ENCODE measurements at regions not wholly inside any gene's neighbourhood (a gene's known extent, or its start where the extent isn't known, plus 50 kb on each side); places are given as distances from the start of the nearest gene placed in this dataset.
A peak's percentile ranks its signal among the peaks of the same experiment; 100 is the strongest.

- no peaks in the 10 kb centered on the region for H3K79me2 ChIP-seq (ENCODE audit: control insufficient read depth, insufficient read depth, low read length, poor library complexity)
- no peaks in the 10 kb centered on the region for H3K9me3 ChIP-seq (ENCODE audit: insufficient read depth, low read depth, low read length)
- H2BK5ac ChIP-seq (ENCODE audit: low read depth, low read length, poor library complexity) = no peak overlapping the region
- no peak overlapping the region for H3K14ac ChIP-seq (ENCODE audit: low read length)
- no peak overlapping the region for H4K8ac ChIP-seq (ENCODE audit: low read depth, low read length)
- H2BK12ac ChIP-seq (ENCODE audit: low read length) = no peak overlapping the region
- no peaks in the 10 kb centered on the region for H3K36me3 ChIP-seq (ENCODE audit: control insufficient read depth in 1 of 2, insufficient read depth in 2 of 2, low read length in 2 of 2)
- no peak overlapping the region for H2AK5ac ChIP-seq (ENCODE audit: low read length)
- no peak overlapping the region for H3K9ac ChIP-seq (ENCODE audit: low read length)
- no peak overlapping the region for H3K4me3 ChIP-seq (ENCODE audit: low read depth, low read length)
- WGBS (ENCODE audit: extremely low coverage, insufficient coverage, insufficient read length) = no CpG with 5 or more reads among the region's 3 CpGs
- H3K4me2 ChIP-seq (ENCODE audit: low read length) = no peak overlapping the region
- H3K23ac ChIP-seq (ENCODE audit: low read length) = no peak overlapping the region
- peak; percentile 13 to 60 for DNase-seq
- no peak overlapping the region for H2BK120ac ChIP-seq (ENCODE audit: insufficient read depth, low read length, poor library complexity)
- H3K27ac ChIP-seq (ENCODE audit: low read depth, low read length) = no peak overlapping the region
- no peak overlapping the region for H3K18ac ChIP-seq (ENCODE audit: low read length)
- H4K12ac ChIP-seq (ENCODE audit: low read depth, low read length) = no peak overlapping the region
- peaks cover 0 to 3% of the 10 kb centered on the region in 2 experiments for H3K4me1 ChIP-seq (ENCODE audit: control insufficient read depth in 1 of 2, insufficient read depth in 2 of 2, low read length in 2 of 2)
- no peaks in the 10 kb centered on the region for H3K79me1 ChIP-seq (ENCODE audit: low read length)
- H4K91ac ChIP-seq (ENCODE audit: low read depth, low read length) = no peak overlapping the region
- H3K27me3 ChIP-seq (ENCODE audit: insufficient read depth, low read length) = no peaks in the 10 kb centered on the region
- no peak overlapping the region for H2AFZ ChIP-seq (ENCODE audit: insufficient read depth, low read length, poor library complexity)
- no peak overlapping the region for H3K4ac ChIP-seq (ENCODE audit: low read depth, low read length)
These were observed 179.5 kb downstream of the CDH26 start for GRCh38 chr20:60137657-60138245.

- no peak overlapping the region for H2AFZ ChIP-seq (ENCODE audit: insufficient read depth, low read length, poor library complexity)
- peaks cover 0 to 3% of the 10 kb centered on the region in 2 experiments for H3K4me1 ChIP-seq (ENCODE audit: control insufficient read depth in 1 of 2, insufficient read depth in 2 of 2, low read length in 2 of 2)
- no peak overlapping the region for H3K4me3 ChIP-seq (ENCODE audit: low read depth, low read length)
- no peaks in the 10 kb centered on the region for H3K79me1 ChIP-seq (ENCODE audit: low read length)
- H3K4me2 ChIP-seq (ENCODE audit: low read length) = no peak overlapping the region
- H3K27ac ChIP-seq (ENCODE audit: low read depth, low read length) = no peak overlapping the region
- peak; percentile 6 to 23 for DNase-seq
- no peak overlapping the region for H2BK120ac ChIP-seq (ENCODE audit: insufficient read depth, low read length, poor library complexity)
- no CpG with 5 or more reads among the region's 39 CpGs for WGBS (ENCODE audit: extremely low coverage, insufficient coverage, insufficient read length)
- no peak overlapping the region for H3K23ac ChIP-seq (ENCODE audit: low read length)
- H4K91ac ChIP-seq (ENCODE audit: low read depth, low read length) = no peak overlapping the region
- no peak overlapping the region for H3K4ac ChIP-seq (ENCODE audit: low read depth, low read length)
- H2BK5ac ChIP-seq (ENCODE audit: low read depth, low read length, poor library complexity) = no peak overlapping the region
- no peak overlapping the region for H4K12ac ChIP-seq (ENCODE audit: low read depth, low read length)
- no peak overlapping the region for H4K8ac ChIP-seq (ENCODE audit: low read depth, low read length)
- H3K79me2 ChIP-seq (ENCODE audit: control insufficient read depth, insufficient read depth, low read length, poor library complexity) = no peaks in the 10 kb centered on the region
- no peaks in the 10 kb centered on the region for H3K36me3 ChIP-seq (ENCODE audit: control insufficient read depth in 1 of 2, insufficient read depth in 2 of 2, low read length in 2 of 2)
- H2AK5ac ChIP-seq (ENCODE audit: low read length) = no peak overlapping the region
- no peak overlapping the region for H3K14ac ChIP-seq (ENCODE audit: low read length)
- H3K9ac ChIP-seq (ENCODE audit: low read length) = no peak overlapping the region
- no peak overlapping the region for H2BK12ac ChIP-seq (ENCODE audit: low read length)
- H3K27me3 ChIP-seq (ENCODE audit: insufficient read depth, low read length) = no peaks in the 10 kb centered on the region
- no peak overlapping the region for H3K18ac ChIP-seq (ENCODE audit: low read length)
- H3K9me3 ChIP-seq (ENCODE audit: insufficient read depth, low read depth, low read length) = no peaks in the 10 kb centered on the region
These were observed 180.3 kb downstream of the CDH26 start for GRCh38 chr20:60138256-60139220.

- Histone ChIP-seq H3K79me2 (ENCODE audit: control insufficient read depth, insufficient read depth, low read length, poor library complexity) (no peaks in the 10 kb centered on the region), H2BK12ac (ENCODE audit: low read length) (no peak overlapping the region), H3K23ac (ENCODE audit: low read length) (no peak overlapping the region), H3K9ac (ENCODE audit: low read length) (no peak overlapping the region), H3K27me3 (ENCODE audit: insufficient read depth, low read length) (no peaks in the 10 kb centered on the region), H2BK5ac (ENCODE audit: low read depth, low read length, poor library complexity) (no peak overlapping the region), H3K79me1 (ENCODE audit: low read length) (no peaks in the 10 kb centered on the region), H3K36me3 (ENCODE audit: control insufficient read depth in 1 of 2, insufficient read depth in 2 of 2, low read length in 2 of 2) (no peaks in the 10 kb centered on the region), H4K91ac (ENCODE audit: low read depth, low read length) (no peak overlapping the region), H3K4ac (ENCODE audit: low read depth, low read length) (no peak overlapping the region), H2AK5ac (ENCODE audit: low read length) (no peak overlapping the region), H3K4me2 (ENCODE audit: low read length) (no peak overlapping the region), H3K27ac (ENCODE audit: low read depth, low read length) (no peak overlapping the region), H3K18ac (ENCODE audit: low read length) (no peak overlapping the region), H3K14ac (ENCODE audit: low read length) (no peak overlapping the region), H4K12ac (ENCODE audit: low read depth, low read length) (no peak overlapping the region), H2AFZ (ENCODE audit: insufficient read depth, low read length, poor library complexity) (no peak overlapping the region), H4K8ac (ENCODE audit: low read depth, low read length) (no peak overlapping the region), H3K4me3 (ENCODE audit: low read depth, low read length) (no peak overlapping the region), H3K4me1 (ENCODE audit: control insufficient read depth in 1 of 2, insufficient read depth in 2 of 2, low read length in 2 of 2) (peaks cover 0 to 3% of the 10 kb centered on the region in 2 experiments), H2BK120ac (ENCODE audit: insufficient read depth, low read length, poor library complexity) (no peak overlapping the region), H3K9me3 (ENCODE audit: insufficient read depth, low read depth, low read length) (no peaks in the 10 kb centered on the region)
- no peak for DNase-seq
- no CpG with 5 or more reads among the region's 11 CpGs for WGBS (ENCODE audit: extremely low coverage, insufficient coverage, insufficient read length)
These were observed 181.6 kb downstream of the CDH26 start for GRCh38 chr20:60139663-60140446.

- Histone ChIP-seq H3K4ac (ENCODE audit: low read depth, low read length) (no peak overlapping the region), H3K36me3 (ENCODE audit: control insufficient read depth in 1 of 2, insufficient read depth in 2 of 2, low read length in 2 of 2) (no peaks in the 10 kb centered on the region), H2AK5ac (ENCODE audit: low read length) (no peak overlapping the region), H3K4me2 (ENCODE audit: low read length) (no peak overlapping the region), H3K9ac (ENCODE audit: low read length) (no peak overlapping the region), H4K12ac (ENCODE audit: low read depth, low read length) (no peak overlapping the region), H2BK12ac (ENCODE audit: low read length) (no peak overlapping the region), H3K79me2 (ENCODE audit: control insufficient read depth, insufficient read depth, low read length, poor library complexity) (no peaks in the 10 kb centered on the region), H3K9me3 (ENCODE audit: insufficient read depth, low read depth, low read length) (no peaks in the 10 kb centered on the region), H3K4me1 (ENCODE audit: control insufficient read depth in 1 of 2, insufficient read depth in 2 of 2, low read length in 2 of 2) (no peaks in the 10 kb centered on the region), H4K8ac (ENCODE audit: low read depth, low read length) (no peak overlapping the region), H2BK5ac (ENCODE audit: low read depth, low read length, poor library complexity) (no peak overlapping the region), H2BK120ac (ENCODE audit: insufficient read depth, low read length, poor library complexity) (no peak overlapping the region), H4K91ac (ENCODE audit: low read depth, low read length) (no peak overlapping the region), H3K14ac (ENCODE audit: low read length) (no peak overlapping the region), H3K79me1 (ENCODE audit: low read length) (no peaks in the 10 kb centered on the region), H2AFZ (ENCODE audit: insufficient read depth, low read length, poor library complexity) (no peak overlapping the region), H3K27ac (ENCODE audit: low read depth, low read length) (no peak overlapping the region), H3K18ac (ENCODE audit: low read length) (no peak overlapping the region), H3K27me3 (ENCODE audit: insufficient read depth, low read length) (no peaks in the 10 kb centered on the region), H3K23ac (ENCODE audit: low read length) (no peak overlapping the region), H3K4me3 (ENCODE audit: low read depth, low read length) (no peak overlapping the region)
- DNase-seq = no peak
- no CpG with 5 or more reads among the region's 1 CpG for WGBS (ENCODE audit: extremely low coverage, insufficient coverage, insufficient read length)
These were observed 184.4 kb downstream of the CDH26 start for GRCh38 chr20:60142587-60142986.
